Thyroid gland (tissue), 4 donors: ENCODE measurements at regions not wholly inside any gene's neighbourhood (a gene's known extent, or its start where the extent isn't known, plus 50 kb on each side); places are given as distances from the start of the nearest gene placed in this dataset.

ENCODE experiments used
- DNase-seq, 2 donors: peaks; one replicate each; pipeline ENCODE4 v3.0.0-alpha.2; 2019
- H3K27ac ChIP-seq, 3 donors: fragments of 200-600 bp; sonication (generic); 1 replicate in 2 of 3; 2 replicates in 1 of 3; pipeline ENCODE4 v1.5.1; 2016 to 2019; ENCODE audit warnings: mild to moderate bottlenecking in 1 of 3, moderate library complexity in 1 of 3
- H3K27me3 ChIP-seq: fragments of 200-600 bp; sonication (generic); one replicate; pipeline ENCODE4 v1.5.1; 2019
- H3K36me3 ChIP-seq, 2 donors: fragments of 200-600 bp; sonication (generic); one replicate each; pipeline ENCODE4 v1.5.1; 2016 to 2019
- H3K4me1 ChIP-seq, 2 donors: fragments of 200-600 bp; sonication (generic); one replicate each; pipeline ENCODE4 v1.5.1; 2017 to 2019
- H3K4me3 ChIP-seq, 3 donors: fragments of 200-600 bp; sonication (generic); replicated peaks in 1 of 3; 1 replicate in 2 of 3; 2 replicates in 1 of 3; pipeline ENCODE4 v1.5.1; 2016; ENCODE audit warnings: mild to moderate bottlenecking in 1 of 3
- H3K9me3 ChIP-seq: fragments of 200-600 bp; sonication (generic); one replicate; pipeline ENCODE4 v1.5.1; 2017
- CTCF ChIP-seq, 6 experiments: fragments of 200-600 bp in 3 of 6; fragments of 450-650 bp in 3 of 6; sonication (generic) in 3 of 6; IDR thresholded peaks; one replicate each; pipeline ENCODE4 v1.5.1; 2016 to 2019; ENCODE audit warnings: antibody characterized with exemption in 6 of 6, mild to moderate bottlenecking in 2 of 6, inconsistent platforms in 1 of 6, moderate library complexity in 1 of 6
- POLR2A ChIP-seq, 2 donors: fragments of 450-650 bp; IDR thresholded peaks; one replicate each; pipeline ENCODE4 v1.6.1; 2017; ENCODE audit warnings: antibody characterized with exemption in 2 of 2, mild to moderate bottlenecking in 2 of 2, moderate library complexity in 1 of 2
- WGBS, 2 donors: methylation state at CpG; one replicate each; pipeline ENCODE4 v1.1.5; 2017; 5-methylcytosine and 5-hydroxymethylcytosine counted together
- intact Hi-C: fragments of 100-400 bp; cut with DNase I; formaldehyde crosslinking; loops from one replicate; pipeline ENCODE4 v1.15.1; 2023

- no peak overlapping the region for H3K4me3 ChIP-seq
- no peak overlapping the region for H3K27ac ChIP-seq
- WGBS, 2 donors, result 91% methylated on average over 9 of the region's 9 CpGs
- no peak for TF ChIP-seq CTCF (IDR thresholded peaks at IDR 0.05)
- no peaks in the 10 kb centered on the region for H3K27me3 ChIP-seq
- no peaks in the 10 kb centered on the region for H3K4me1 ChIP-seq
- H3K36me3 ChIP-seq, result no peaks in the 10 kb centered on the region
- intact Hi-C loops, result no loop called here
- H3K9me3 ChIP-seq, result no peaks in the 10 kb centered on the region
- DNase-seq, result no peak
Observed at GRCh38 chr10:44244745-44245600, 139.9 kb downstream of the CXCL12 start.

- Histone ChIP-seq H3K4me1 (no peaks in the 10 kb centered on the region), H3K27ac (no peak overlapping the region), H3K4me3 (no peak overlapping the region), H3K36me3 (no peaks in the 10 kb centered on the region), H3K9me3 (no peaks in the 10 kb centered on the region), H3K27me3 (no peaks in the 10 kb centered on the region)
- no peak for TF ChIP-seq CTCF (IDR thresholded peaks at IDR 0.05)
- TF ChIP-seq POLR2A (IDR thresholded peaks at IDR 0.05), result no peak
- no peak for DNase-seq
- intact Hi-C loops, result no loop called here
- WGBS, 2 donors, result 82 to 83% methylated on average over 7 of the region's 7 CpGs
Observed at GRCh38 chr10:44243851-44244510, 140.9 kb downstream of the CXCL12 start.

GRCh38 chr10:44242826-44243225 lies 142.1 kb downstream of the CXCL12 start:
- intact Hi-C loops, result no loop called here
- Histone ChIP-seq H3K27ac (no peak overlapping the region), H3K4me3 (no peak overlapping the region), H3K36me3 (no peaks in the 10 kb centered on the region), H3K9me3 (no peaks in the 10 kb centered on the region), H3K27me3 (no peaks in the 10 kb centered on the region), H3K4me1 (no peaks in the 10 kb centered on the region)
- WGBS, 2 donors, result 86 to 90% methylated on average over 3 of the region's 3 CpGs
- no peak for DNase-seq
- no peak for TF ChIP-seq POLR2A (IDR thresholded peaks at IDR 0.05)
- no peak for TF ChIP-seq CTCF (IDR thresholded peaks at IDR 0.05)

GRCh38 chr10:44242091-44242490 lies 142.8 kb downstream of the CXCL12 start:
- H3K9me3 ChIP-seq, result no peaks in the 10 kb centered on the region
- TF ChIP-seq CTCF (IDR thresholded peaks at IDR 0.05), result no peak
- no peak for TF ChIP-seq POLR2A (IDR thresholded peaks at IDR 0.05)
- intact Hi-C loops, result no loop called here
- H3K4me3 ChIP-seq, result no peak overlapping the region
- H3K27me3 ChIP-seq, result no peaks in the 10 kb centered on the region
- WGBS, 2 donors, result 83 to 86% methylated on average over 2 of the region's 2 CpGs
- no peak for DNase-seq
- H3K36me3 ChIP-seq, result no peaks in the 10 kb centered on the region
- H3K4me1 ChIP-seq, result no peaks in the 10 kb centered on the region
- H3K27ac ChIP-seq, result no peak overlapping the region

GRCh38 chr10:44240584-44241205 lies 144.2 kb downstream of the CXCL12 start:
- WGBS, 2 donors, result 85 to 89% methylated on average over 6 of the region's 6 CpGs
- TF ChIP-seq POLR2A (IDR thresholded peaks at IDR 0.05), result no peak
- no peak for TF ChIP-seq CTCF (IDR thresholded peaks at IDR 0.05)
- no peaks in the 10 kb centered on the region for H3K27me3 ChIP-seq
- no peaks in the 10 kb centered on the region for H3K9me3 ChIP-seq
- no peak overlapping the region for H3K27ac ChIP-seq
- no peak for DNase-seq
- intact Hi-C loops, result no loop called here
- no peaks in the 10 kb centered on the region for H3K36me3 ChIP-seq
- no peaks in the 10 kb centered on the region for H3K4me1 ChIP-seq
- H3K4me3 ChIP-seq, result no peak overlapping the region
